ENCODE measurements at regions not wholly inside any gene's neighbourhood (a gene's known extent, or its start where the extent isn't known, plus 50 kb on each side); places are given as distances from the start of the nearest gene placed in this dataset.

- H3K36me3 Mint-ChIP-seq (ENCODE audit: unreplicated experiment): no peaks in the 10 kb centered on the region
- no peaks in the 10 kb centered on the region for H3K4me1 Mint-ChIP-seq (ENCODE audit: low read depth, unreplicated experiment)
- H3K4me3 Mint-ChIP-seq (ENCODE audit: unreplicated experiment): no peak overlapping the region
- DNase-seq: no peak
- TF ChIP-seq CTCF (IDR thresholded peaks at IDR 0.05; ENCODE audit: partially characterized antibody, unreplicated experiment): no peak
- H3K27ac Mint-ChIP-seq (ENCODE audit: unreplicated experiment): no peak overlapping the region
- H3K9me3 Mint-ChIP-seq (ENCODE audit: unreplicated experiment): no peaks in the 10 kb centered on the region
- H3K27me3 Mint-ChIP-seq (ENCODE audit: unreplicated experiment): no peaks in the 10 kb centered on the region
Measured at GRCh38 chr6:134719911-134720310, 230.0 kb downstream of the ALDH8A1 start.

- H3K36me3 Mint-ChIP-seq (ENCODE audit: unreplicated experiment): no peaks in the 10 kb centered on the region
- no peak for TF ChIP-seq CTCF (IDR thresholded peaks at IDR 0.05; ENCODE audit: partially characterized antibody, unreplicated experiment)
- no peak overlapping the region for H3K4me3 Mint-ChIP-seq (ENCODE audit: unreplicated experiment)
- H3K27ac Mint-ChIP-seq (ENCODE audit: unreplicated experiment): no peak overlapping the region
- no peaks in the 10 kb centered on the region for H3K4me1 Mint-ChIP-seq (ENCODE audit: low read depth, unreplicated experiment)
- DNase-seq: no peak
- H3K27me3 Mint-ChIP-seq (ENCODE audit: unreplicated experiment): no peaks in the 10 kb centered on the region
- H3K9me3 Mint-ChIP-seq (ENCODE audit: unreplicated experiment): no peaks in the 10 kb centered on the region
Measured at GRCh38 chr6:134719286-134719685, 230.6 kb downstream of the ALDH8A1 start.

GRCh38 chr6:134714679-134715078 is 235.2 kb downstream of the ALDH8A1 start:
- Mint-ChIP-seq H3K27ac (ENCODE audit: unreplicated experiment) (no peak overlapping the region), H3K36me3 (ENCODE audit: unreplicated experiment) (no peaks in the 10 kb centered on the region)
- no peak for TF ChIP-seq CTCF (IDR thresholded peaks at IDR 0.05; ENCODE audit: partially characterized antibody, unreplicated experiment)

GRCh38 chr6:134714113-134714512 is 235.8 kb downstream of the ALDH8A1 start:
- no peak overlapping the region for H3K4me3 Mint-ChIP-seq (ENCODE audit: unreplicated experiment)
- H3K9me3 Mint-ChIP-seq (ENCODE audit: unreplicated experiment): no peaks in the 10 kb centered on the region

More at GRCh38 chr6:134714679-134715078, 235.2 kb downstream of the ALDH8A1 start:
- no peaks in the 10 kb centered on the region for H3K4me1 Mint-ChIP-seq (ENCODE audit: low read depth, unreplicated experiment)
- no peaks in the 10 kb centered on the region for H3K9me3 Mint-ChIP-seq (ENCODE audit: unreplicated experiment)
- no peaks in the 10 kb centered on the region for H3K27me3 Mint-ChIP-seq (ENCODE audit: unreplicated experiment)
- no peak overlapping the region for H3K4me3 Mint-ChIP-seq (ENCODE audit: unreplicated experiment)
- no peak for DNase-seq

GRCh38 chr6:134712311-134712710 is 237.6 kb downstream of the ALDH8A1 start:
- Mint-ChIP-seq H3K27me3 (ENCODE audit: unreplicated experiment) (no peaks in the 10 kb centered on the region), H3K36me3 (ENCODE audit: unreplicated experiment) (no peaks in the 10 kb centered on the region), H3K4me3 (ENCODE audit: unreplicated experiment) (no peak overlapping the region), H3K9me3 (ENCODE audit: unreplicated experiment) (no peaks in the 10 kb centered on the region), H3K4me1 (ENCODE audit: low read depth, unreplicated experiment) (no peaks in the 10 kb centered on the region), H3K27ac (ENCODE audit: unreplicated experiment) (no peak overlapping the region)
- DNase-seq: no peak
- no peak for TF ChIP-seq CTCF (IDR thresholded peaks at IDR 0.05; ENCODE audit: partially characterized antibody, unreplicated experiment)

More at GRCh38 chr6:134714113-134714512, 235.8 kb downstream of the ALDH8A1 start:
- no peak for DNase-seq
- no peak for TF ChIP-seq CTCF (IDR thresholded peaks at IDR 0.05; ENCODE audit: partially characterized antibody, unreplicated experiment)
- Mint-ChIP-seq H3K27me3 (ENCODE audit: unreplicated experiment) (no peaks in the 10 kb centered on the region), H3K4me1 (ENCODE audit: low read depth, unreplicated experiment) (no peaks in the 10 kb centered on the region), H3K36me3 (ENCODE audit: unreplicated experiment) (no peaks in the 10 kb centered on the region), H3K27ac (ENCODE audit: unreplicated experiment) (no peak overlapping the region)

All from glutamatergic neuron (in vitro differentiated cells).